ENCODE measurements at regions not wholly inside any gene's neighbourhood (a gene's known extent, or its start where the extent isn't known, plus 50 kb on each side); places are given as distances from the start of the nearest gene placed in this dataset.
A peak's percentile ranks its signal among the peaks of the same experiment; 100 is the strongest.

GRCh38 chr21:33976082-33977016 lies 60.7 kb upstream of the ATP5PO start:
- DNase-seq (ENCODE audit: extremely low read depth, low read depth): peak; percentile 75
- TF ChIP-seq CTCF (IDR thresholded peaks at IDR 0.05; ENCODE audit: low read depth, low read length): no peak

- TF ChIP-seq CTCF (IDR thresholded peaks at IDR 0.05; ENCODE audit: low read depth, low read length): no peak
- no peak for DNase-seq (ENCODE audit: extremely low read depth, low read depth)
These were observed 60.0 kb upstream of the ATP5PO start for GRCh38 chr21:33975548-33976081.

DNA sequence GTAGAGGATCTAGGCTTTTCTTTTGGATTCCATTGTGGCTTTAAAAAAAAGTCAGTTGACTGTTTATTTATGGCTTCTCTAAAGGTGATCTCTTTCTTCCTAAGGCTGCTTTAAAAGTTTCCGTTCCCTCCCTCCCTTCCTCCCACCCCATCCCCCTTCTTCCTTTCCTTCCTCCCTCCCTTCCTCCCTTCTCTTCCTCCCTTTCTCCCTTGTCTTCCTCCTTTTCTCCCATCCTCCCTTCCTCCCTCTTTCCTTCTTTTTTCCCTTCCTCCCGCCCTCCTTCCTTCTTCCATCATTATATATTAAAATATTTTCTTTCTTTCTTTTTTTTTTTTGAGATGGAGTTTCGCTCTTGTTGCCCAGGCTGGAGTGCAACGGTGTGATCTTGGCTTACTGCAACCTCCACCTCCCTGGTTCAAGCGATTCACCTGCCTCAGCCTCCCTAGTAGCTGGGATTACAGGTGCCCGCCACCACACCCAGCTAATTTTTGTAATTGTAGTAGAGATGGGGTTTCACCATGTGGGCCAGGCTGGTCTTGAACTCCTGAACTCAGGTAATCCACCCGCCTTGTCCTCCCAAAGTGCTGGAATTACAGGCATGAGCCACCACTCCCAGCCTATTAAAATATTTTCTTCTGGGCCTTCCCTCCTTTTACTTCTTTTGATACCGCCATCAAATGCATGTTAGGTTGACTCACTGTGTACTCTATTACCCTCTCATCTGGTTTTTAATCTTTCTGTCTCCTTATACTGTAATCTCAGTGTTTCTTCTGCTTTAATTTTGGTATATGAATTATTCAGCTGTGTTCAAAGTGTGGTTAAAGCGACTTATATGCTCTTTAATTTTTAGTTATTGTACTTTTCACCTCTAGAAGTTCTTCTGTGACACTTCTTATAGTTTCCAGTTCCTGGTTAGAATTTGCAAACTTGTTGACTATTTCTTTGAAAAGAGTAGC lies 59.2 kb upstream of the ATP5PO start:
- no peak for TF ChIP-seq CTCF (IDR thresholded peaks at IDR 0.05; ENCODE audit: low read depth, low read length)
- no peak for DNase-seq (ENCODE audit: extremely low read depth, low read depth)

GRCh38 chr21:33973268-33973667 lies 57.7 kb upstream of the ATP5PO start:
- no peak for DNase-seq (ENCODE audit: extremely low read depth, low read depth)
- TF ChIP-seq CTCF (IDR thresholded peaks at IDR 0.05; ENCODE audit: low read depth, low read length): no peak

- no peak for DNase-seq (ENCODE audit: extremely low read depth, low read depth)
- no peak for TF ChIP-seq CTCF (IDR thresholded peaks at IDR 0.05; ENCODE audit: low read depth, low read length)
These were observed 56.9 kb upstream of the ATP5PO start for GRCh38 chr21:33972539-33972938.

GRCh38 chr21:33971492-33972013 lies 55.9 kb upstream of the ATP5PO start:
- no peak for DNase-seq (ENCODE audit: extremely low read depth, low read depth)
- no peak for TF ChIP-seq CTCF (IDR thresholded peaks at IDR 0.05; ENCODE audit: low read depth, low read length)
